H1 (cell line): ENCODE measurements at regions not wholly inside any gene's neighbourhood (a gene's known extent, or its start where the extent isn't known, plus 50 kb on each side); places are given as distances from the start of the nearest gene placed in this dataset.
"Not testable (repeated sequence)": the region's sequence is repeated elsewhere in the genome, so short reads cannot be mapped to it uniquely, and the experiment has no call there.

Experiments
- CTCF ChIA-PET: fragments of 300-600 bp; sonication (Branson Sonifier 250); formaldehyde crosslinking; loops from one replicate; lab custom pipeline; 2021; ENCODE audit not compliant: partially characterized antibody; lab: Charles Lee
- POLR2A ChIA-PET: fragments of 300-600 bp; sonication (Branson Sonifier 250); formaldehyde crosslinking; loops from one replicate; lab custom pipeline; 2021; ENCODE audit warnings: inconsistent platforms; ENCODE audit not compliant: partially characterized antibody; lab: Charles Lee
- DNase-seq, 2 experiments: peaks; one replicate each; pipeline versions ENCODE4 v3.0.0 to v3.0.0-alpha.2; 2010 to 2022; ENCODE audit warnings: low spot score in 2 of 2, low read depth in 1 of 2, mixed read lengths in 1 of 2
- FAIRE-seq: peaks from 2 replicates; lab custom pipeline; 2011; peaks lifted over from hg19 to GRCh38; lab: Jason Lieb, UNC
- H2AFZ ChIP-seq: 2 replicates; pipeline ENCODE4 v1.8.1; 2012; ENCODE audit warnings: low read length, inconsistent platforms
- H2AK5ac ChIP-seq: 2 replicates; pipeline ENCODE4 v1.6.1; 2013; ENCODE audit warnings: low read depth, low read length
- H2BK120ac ChIP-seq: replicated peaks from 2 replicates; pipeline ENCODE3; 2013; ENCODE audit warnings: low read depth, low read length, inconsistent platforms
- H2BK12ac ChIP-seq: 2 replicates; pipeline ENCODE4 v1.6.1; 2013; ENCODE audit warnings: low read depth, low read length
- H2BK15ac ChIP-seq: 2 replicates; pipeline ENCODE4 v1.6.1; 2013; ENCODE audit warnings: low read length
- H2BK20ac ChIP-seq: 2 replicates; pipeline ENCODE4 v1.6.1; 2013; ENCODE audit warnings: low read length
- H2BK5ac ChIP-seq: 2 replicates; pipeline ENCODE4 v1.6.1; 2013; ENCODE audit warnings: low read depth, low read length
- H3K14ac ChIP-seq: 2 replicates; pipeline ENCODE4 v1.6.1; 2013; ENCODE audit warnings: inconsistent platforms; ENCODE audit not compliant: insufficient read length
- H3K18ac ChIP-seq: 2 replicates; pipeline ENCODE4 v1.6.1; 2013; ENCODE audit warnings: low read length; ENCODE audit errors: extremely low read depth
- H3K23ac ChIP-seq: 2 replicates; pipeline ENCODE4 v1.6.1; 2013; ENCODE audit warnings: inconsistent platforms; ENCODE audit not compliant: insufficient read length
- H3K23me2 ChIP-seq: 2 replicates; pipeline ENCODE4 v1.6.1; 2013; ENCODE audit warnings: low read depth, low read length
- H3K27ac ChIP-seq: 2 replicates; pipeline ENCODE4 v1.6.1; 2011; ENCODE audit warnings: low read depth, low read length, inconsistent platforms
- H3K27me3 ChIP-seq, 4 experiments: replicated peaks in 1 of 4; 1 replicate in 1 of 4; 2 replicates in 3 of 4; pipeline versions ENCODE4 v1.6.1 to v1.8.1; 2011 to 2013; ENCODE audit warnings: low read length in 3 of 4, mild to moderate bottlenecking in 3 of 4, inconsistent platforms in 2 of 4, mixed read lengths in 2 of 4, moderate library complexity in 1 of 4; ENCODE audit not compliant: control insufficient read depth in 3 of 4, insufficient read depth in 3 of 4; ENCODE audit errors: extremely low read depth in 1 of 4
- H3K36me3 ChIP-seq, 4 experiments: 2 replicates each; pipeline versions ENCODE4 v1.6.1 to v1.8.1; 2011 to 2013; ENCODE audit warnings: mild to moderate bottlenecking in 4 of 4, low read length in 3 of 4, moderate library complexity in 2 of 4, control low read depth in 1 of 4, inconsistent platforms in 1 of 4; ENCODE audit not compliant: insufficient read depth in 4 of 4, control insufficient read depth in 2 of 4
- H3K4ac ChIP-seq: replicated peaks from 2 replicates; pipeline ENCODE3; 2013; ENCODE audit warnings: low read length, low read depth, mixed read lengths, inconsistent platforms; ENCODE audit not compliant: insufficient read length
- H3K4me1 ChIP-seq, 4 experiments: replicated peaks in 1 of 4; 1 replicate in 1 of 4; 2 replicates in 3 of 4; pipeline versions ENCODE4 v1.6.1 to v1.8.1; 2011 to 2013; ENCODE audit warnings: low read length in 3 of 4, inconsistent platforms in 2 of 4, mixed read lengths in 1 of 4; ENCODE audit not compliant: insufficient read depth in 4 of 4, control insufficient read depth in 3 of 4
- H3K4me2 ChIP-seq, 2 experiments: 2 replicates each; pipeline versions ENCODE4 v1.6.1 to v1.8.1; 2011 to 2013; ENCODE audit warnings: low read depth in 2 of 2, low read length in 2 of 2, control low read depth in 1 of 2, inconsistent platforms in 1 of 2, mild to moderate bottlenecking in 1 of 2; ENCODE audit not compliant: insufficient read depth in 1 of 2
- H3K4me3 ChIP-seq, 4 experiments: fragments of 200-600, 300-600 bp in 1 of 4; sonication (generic), shearing (Covaris generic), sonication (Bioruptor Twin) in 1 of 4; 2 replicates each; pipeline versions ENCODE4 v1.5.1 to v1.8.1; 2011 to 2016; ENCODE audit warnings: low read length in 4 of 4, low read depth in 3 of 4, control low read depth in 2 of 4, inconsistent platforms in 2 of 4, mild to moderate bottlenecking in 2 of 4, mixed read lengths in 1 of 4, moderate library complexity in 1 of 4; ENCODE audit not compliant: insufficient read depth in 2 of 4; ENCODE audit errors: extremely low read depth in 1 of 4
- H3K56ac ChIP-seq: replicated peaks from 2 replicates; pipeline ENCODE3; 2013; ENCODE audit warnings: low read depth, mild to moderate bottlenecking, mixed read lengths, low read length, inconsistent platforms; ENCODE audit not compliant: insufficient read length
- H3K79me1 ChIP-seq: 2 replicates; pipeline ENCODE4 v1.6.1; 2013; ENCODE audit warnings: low read depth, low read length, control low read depth
- H3K79me2 ChIP-seq, 2 experiments: 2 replicates each; pipeline versions ENCODE4 v1.6.1 to v1.8.1; 2012 to 2013; ENCODE audit warnings: low read length in 2 of 2, mild to moderate bottlenecking in 2 of 2, inconsistent platforms in 1 of 2; ENCODE audit not compliant: insufficient read depth in 2 of 2, control insufficient read depth in 1 of 2
- H3K9ac ChIP-seq, 4 experiments: replicated peaks in 1 of 4; 1 replicate in 1 of 4; 2 replicates in 3 of 4; pipeline versions ENCODE4 v1.6.1 to v1.8.1; 2011 to 2013; ENCODE audit warnings: low read depth in 3 of 4, low read length in 3 of 4, control low read depth in 2 of 4, mild to moderate bottlenecking in 2 of 4, moderate library complexity in 2 of 4, inconsistent platforms in 1 of 4; ENCODE audit errors: extremely low read depth in 1 of 4
- H3K9me3 ChIP-seq, 2 experiments: 2 replicates each; pipeline versions ENCODE4 v1.6.1 to v1.8.1; 2012 to 2013; ENCODE audit warnings: mild to moderate bottlenecking in 2 of 2, moderate library complexity in 2 of 2, control low read depth in 1 of 2, inconsistent platforms in 1 of 2, low read depth in 1 of 2, low read length in 1 of 2, mixed read lengths in 1 of 2; ENCODE audit not compliant: insufficient read depth in 2 of 2
- H4K20me1 ChIP-seq, 2 experiments: replicated peaks in 1 of 2; 2 replicates each; pipeline versions ENCODE3 to v1.8.1; 2011 to 2013; ENCODE audit warnings: inconsistent platforms in 2 of 2, low read length in 2 of 2, mild to moderate bottlenecking in 1 of 2; ENCODE audit not compliant: insufficient read depth in 2 of 2, control insufficient read depth in 1 of 2
- H4K5ac ChIP-seq: 2 replicates; pipeline ENCODE4 v1.6.1; 2013; ENCODE audit warnings: low read length, low read depth, mixed read lengths, inconsistent platforms; ENCODE audit not compliant: insufficient read length
- H4K8ac ChIP-seq: 2 replicates; pipeline ENCODE4 v1.8.0; 2013; ENCODE audit warnings: mild to moderate bottlenecking, moderate library complexity, low read length, inconsistent platforms; ENCODE audit not compliant: insufficient read depth; ENCODE audit errors: extremely low read depth
- H4K91ac ChIP-seq: replicated peaks from 2 replicates; pipeline ENCODE3; 2013; ENCODE audit warnings: low read length, mixed read lengths, inconsistent platforms; ENCODE audit not compliant: insufficient read length
- WGBS, 2 experiments: shearing (Covaris generic) in 1 of 2; methylation state at CpG; one replicate each; pipeline versions ENCODE4 v1.1.6 to v1.1.7; 2013 to 2015; ENCODE audit warnings: low lambda C conversion rate in 2 of 2, mixed read lengths in 2 of 2, inconsistent platforms in 1 of 2, low coverage in 1 of 2, missing lambda C conversion rate in 1 of 2; ENCODE audit not compliant: insufficient replicate concordance in 2 of 2, insufficient coverage in 1 of 2, insufficient read length in 1 of 2; ENCODE audit errors: extremely low coverage in 1 of 2, missing lambda C conversion rate in 1 of 2; 5-methylcytosine and 5-hydroxymethylcytosine counted together

DNA sequence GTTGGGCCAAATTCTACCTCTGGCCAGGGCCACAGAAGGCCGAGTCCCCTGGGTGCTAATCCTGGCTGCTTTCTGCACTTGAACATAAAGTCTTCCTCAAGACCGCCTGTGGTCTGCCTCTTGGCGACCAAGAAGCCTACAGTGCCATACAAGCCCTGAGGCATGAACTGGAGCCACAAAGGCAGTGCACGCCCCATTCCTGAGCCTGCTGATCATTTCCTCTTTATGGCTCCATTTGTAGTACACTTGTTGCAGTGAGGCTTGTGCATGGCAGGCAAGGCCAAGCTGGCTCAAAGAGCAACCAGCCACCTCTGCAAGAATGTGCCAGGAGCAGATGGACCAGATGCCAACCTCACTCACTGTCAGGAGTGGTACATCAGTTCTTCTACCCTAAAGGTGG is 636.1 kb upstream of the DEFB115 start:
- H3K4ac ChIP-seq, H2AK5ac ChIP-seq, H3K4me1 ChIP-seq, H2BK12ac ChIP-seq, DNase-seq, H3K18ac ChIP-seq, FAIRE-seq, H3K23me2 ChIP-seq, H3K23ac ChIP-seq, H4K5ac ChIP-seq, H3K36me3 ChIP-seq, H4K8ac ChIP-seq, H3K4me2 ChIP-seq, H3K56ac ChIP-seq, H3K9ac ChIP-seq, H3K4me3 ChIP-seq, H2BK120ac ChIP-seq, H3K27me3 ChIP-seq, CTCF ChIA-PET, H2BK20ac ChIP-seq, POLR2A ChIA-PET, H3K79me1 ChIP-seq, H4K91ac ChIP-seq, H3K79me2 ChIP-seq, H3K14ac ChIP-seq, H2BK5ac ChIP-seq, H4K20me1 ChIP-seq, H2AFZ ChIP-seq, H3K27ac ChIP-seq, H2BK15ac ChIP-seq: not testable (repeated sequence)
- H3K9me3 ChIP-seq: peaks cover 38 to 81% of the 10 kb centered on the region in 2 experiments
- WGBS, 2 experiments: 80% methylated on average over 4 of the region's 4 CpGs; no CpG with 5 or more reads in 1 of the 2 experiments

DNA sequence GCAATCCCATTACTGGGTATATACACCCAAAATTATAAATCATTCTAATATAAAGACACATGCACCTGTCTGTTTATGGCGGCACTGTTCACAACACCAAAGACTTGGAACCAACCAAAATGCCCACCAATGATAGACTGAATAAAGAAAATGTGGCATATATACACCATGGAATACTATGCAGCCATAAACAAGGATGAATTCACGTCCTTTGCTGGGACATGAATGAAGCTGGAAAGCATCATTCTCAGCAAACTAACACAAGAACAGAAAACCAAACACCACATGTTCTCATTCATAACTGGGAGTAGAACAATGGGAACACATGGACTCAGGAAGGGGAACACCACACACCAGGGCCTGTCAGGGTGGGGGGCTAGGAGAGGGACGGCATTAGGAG is 633.2 kb upstream of the DEFB115 start:
- H3K4me3 ChIP-seq, POLR2A ChIA-PET, H3K23me2 ChIP-seq, H3K4me2 ChIP-seq, H3K56ac ChIP-seq, DNase-seq, H3K27ac ChIP-seq, H2AK5ac ChIP-seq, H3K14ac ChIP-seq, H4K91ac ChIP-seq, H3K79me1 ChIP-seq, H3K27me3 ChIP-seq, H3K4me1 ChIP-seq, FAIRE-seq, H2BK20ac ChIP-seq, H3K36me3 ChIP-seq, H3K9ac ChIP-seq, H3K23ac ChIP-seq, H3K18ac ChIP-seq, H2BK15ac ChIP-seq, CTCF ChIA-PET, H4K8ac ChIP-seq, H2BK5ac ChIP-seq, H3K79me2 ChIP-seq, H2AFZ ChIP-seq, H2BK120ac ChIP-seq, H2BK12ac ChIP-seq, H4K5ac ChIP-seq, H4K20me1 ChIP-seq, H3K4ac ChIP-seq: not testable (repeated sequence)
- 68% methylated on average over 3 of the region's 3 CpGs; no CpG with 5 or more reads in 1 of the 2 experiments for WGBS, 2 experiments
- peaks cover 36 to 81% of the 10 kb centered on the region in 2 experiments for H3K9me3 ChIP-seq
